ENCODE measurements at regions not wholly inside any gene's neighbourhood (a gene's known extent, or its start where the extent isn't known, plus 50 kb on each side); places are given as distances from the start of the nearest gene placed in this dataset.

- no peak for TF ChIP-seq CTCF (IDR thresholded peaks at IDR 0.05; ENCODE audit: borderline replicate concordance, extremely low read depth, insufficient read depth)
- H3K9me3 ChIP-seq (ENCODE audit: control insufficient read depth in 2 of 3, insufficient read depth in 1 of 3, low read length in 3 of 3): peaks cover 0 to 3% (median 0%) of the 10 kb centered on the region in 3 donors
- no peaks in the 10 kb centered on the region for H3K27me3 ChIP-seq (ENCODE audit: control insufficient read depth, insufficient read depth, low read length)
- FAIRE-seq (no peak), DNase-seq (peak in 1 of 5 donors; percentile 31)
- H3K4me1 ChIP-seq (ENCODE audit: control insufficient read depth in 2 of 3, insufficient read depth in 2 of 3, low read depth in 1 of 3, low read length in 3 of 3): peaks cover 0 to 4% (median 0%) of the 10 kb centered on the region in 3 donors
- H3K9ac ChIP-seq (ENCODE audit: low read length in 3 of 3): peak overlapping the region in 1 of 3 donors; percentile 89
- no peaks in the 10 kb centered on the region for H3K36me3 ChIP-seq (ENCODE audit: control insufficient read depth in 2 of 3, insufficient read depth in 3 of 3, low read length in 3 of 3)
- H3K4me3 ChIP-seq (ENCODE audit: low read length in 3 of 3): peak overlapping the region; percentile 86 to 95 (median 93)
- no peak overlapping the region for H3K27ac ChIP-seq (ENCODE audit: low read depth in 2 of 2, low read length in 2 of 2)
- intact Hi-C loops (cut with DNase I): no loop called here
Measured at GRCh38 chr6:28587746-28588075, 62.0 kb downstream of the GPX5 start.

GRCh38 chr6:28588666-28589065 is 63.0 kb downstream of the GPX5 start:
- Histone ChIP-seq H3K9ac (ENCODE audit: low read length in 3 of 3) (no peak overlapping the region), H3K4me1 (ENCODE audit: control insufficient read depth in 2 of 3, insufficient read depth in 2 of 3, low read depth in 1 of 3, low read length in 3 of 3) (peaks cover 0 to 4% (median 0%) of the 10 kb centered on the region in 3 donors)
- intact Hi-C loops (cut with DNase I): no loop called here

GRCh38 chr6:28589234-28589956 is 63.7 kb downstream of the GPX5 start:
- DNase-seq (peak in 4 of 5 donors; percentile 88 to 96 (median 93)), FAIRE-seq (no peak)
- no peaks in the 10 kb centered on the region for H3K36me3 ChIP-seq (ENCODE audit: control insufficient read depth in 2 of 3, insufficient read depth in 3 of 3, low read length in 3 of 3)
- peak overlapping the region in 1 of 3 donors; percentile 68 for H3K4me3 ChIP-seq (ENCODE audit: low read length in 3 of 3)
- no peak overlapping the region for H3K27ac ChIP-seq (ENCODE audit: low read depth in 2 of 2, low read length in 2 of 2)
- peaks cover 0 to 4% (median 0%) of the 10 kb centered on the region in 3 donors for H3K4me1 ChIP-seq (ENCODE audit: control insufficient read depth in 2 of 3, insufficient read depth in 2 of 3, low read depth in 1 of 3, low read length in 3 of 3)
- peaks cover 0 to 3% (median 0%) of the 10 kb centered on the region in 3 donors for H3K9me3 ChIP-seq (ENCODE audit: control insufficient read depth in 2 of 3, insufficient read depth in 1 of 3, low read length in 3 of 3)
- H3K27me3 ChIP-seq (ENCODE audit: control insufficient read depth, insufficient read depth, low read length): no peaks in the 10 kb centered on the region
- no peak for TF ChIP-seq CTCF (IDR thresholded peaks at IDR 0.05; ENCODE audit: borderline replicate concordance, extremely low read depth, insufficient read depth)
- peak overlapping the region in 1 of 3 donors; percentile 68 for H3K9ac ChIP-seq (ENCODE audit: low read length in 3 of 3)
- intact Hi-C loops (cut with DNase I): no loop called here

More at GRCh38 chr6:28588666-28589065, 63.0 kb downstream of the GPX5 start:
- H3K27me3 ChIP-seq (ENCODE audit: control insufficient read depth, insufficient read depth, low read length): no peaks in the 10 kb centered on the region
- no peaks in the 10 kb centered on the region for H3K36me3 ChIP-seq (ENCODE audit: control insufficient read depth in 2 of 3, insufficient read depth in 3 of 3, low read length in 3 of 3)
- no peak for FAIRE-seq
- peak in 1 of 5 donors; percentile 38 for DNase-seq
- H3K4me3 ChIP-seq (ENCODE audit: low read length in 3 of 3): no peak overlapping the region
- H3K9me3 ChIP-seq (ENCODE audit: control insufficient read depth in 2 of 3, insufficient read depth in 1 of 3, low read length in 3 of 3): peaks cover 0 to 3% (median 0%) of the 10 kb centered on the region in 3 donors
- H3K27ac ChIP-seq (ENCODE audit: low read depth in 2 of 2, low read length in 2 of 2): no peak overlapping the region
- TF ChIP-seq CTCF (IDR thresholded peaks at IDR 0.05; ENCODE audit: borderline replicate concordance, extremely low read depth, insufficient read depth): no peak

All from kidney (tissue), 13 donors.